Ascending aorta (tissue), 2 donors: ENCODE measurements at regions not wholly inside any gene's neighbourhood (a gene's known extent, or its start where the extent isn't known, plus 50 kb on each side); places are given as distances from the start of the nearest gene placed in this dataset.

ENCODE experiments used
- DNase-seq, 2 donors: peaks; one replicate each; pipeline ENCODE4 v3.0.0-alpha.2; 2019; ENCODE audit warnings: low spot score in 2 of 2
- H3K27ac ChIP-seq, 2 donors: fragments of 200-600 bp; sonication (generic); one replicate each; pipeline ENCODE4 v1.5.1; 2016 to 2017; ENCODE audit warnings: mild to moderate bottlenecking in 1 of 2
- H3K27me3 ChIP-seq: fragments of 200-600 bp; sonication (generic); one replicate; pipeline ENCODE4 v1.5.1; 2017
- H3K36me3 ChIP-seq, 2 donors: fragments of 200-600 bp; sonication (generic); one replicate each; pipeline ENCODE4 v1.5.1; 2016
- H3K4me1 ChIP-seq, 2 donors: fragments of 200-600 bp; sonication (generic); one replicate each; pipeline ENCODE4 v1.5.1; 2016 to 2017; ENCODE audit warnings: mild to moderate bottlenecking in 1 of 2
- H3K4me3 ChIP-seq, 2 donors: fragments of 200-600 bp; sonication (generic); one replicate each; pipeline ENCODE4 v1.5.1; 2016 to 2017; ENCODE audit warnings: mild to moderate bottlenecking in 1 of 2
- H3K9me3 ChIP-seq, 2 donors: fragments of 200-600 bp; sonication (generic); one replicate each; pipeline ENCODE4 v1.5.1; 2016
- intact Hi-C: fragments of 100-400 bp; cut with DNase I; formaldehyde crosslinking; loops from one replicate; pipeline ENCODE4 v1.15.1; 2023
- TF ChIP-seq, protein P1 (sequence below), 3 experiments: fragments of 200-600 bp in 2 of 3; fragments of 450-650 bp in 1 of 3; sonication (generic) in 2 of 3; IDR thresholded peaks; one replicate each; pipeline ENCODE4 v1.5.1; 2016 to 2019; ENCODE audit warnings: antibody characterized with exemption in 3 of 3, mild to moderate bottlenecking in 1 of 3, moderate library complexity in 1 of 3

DNA sequence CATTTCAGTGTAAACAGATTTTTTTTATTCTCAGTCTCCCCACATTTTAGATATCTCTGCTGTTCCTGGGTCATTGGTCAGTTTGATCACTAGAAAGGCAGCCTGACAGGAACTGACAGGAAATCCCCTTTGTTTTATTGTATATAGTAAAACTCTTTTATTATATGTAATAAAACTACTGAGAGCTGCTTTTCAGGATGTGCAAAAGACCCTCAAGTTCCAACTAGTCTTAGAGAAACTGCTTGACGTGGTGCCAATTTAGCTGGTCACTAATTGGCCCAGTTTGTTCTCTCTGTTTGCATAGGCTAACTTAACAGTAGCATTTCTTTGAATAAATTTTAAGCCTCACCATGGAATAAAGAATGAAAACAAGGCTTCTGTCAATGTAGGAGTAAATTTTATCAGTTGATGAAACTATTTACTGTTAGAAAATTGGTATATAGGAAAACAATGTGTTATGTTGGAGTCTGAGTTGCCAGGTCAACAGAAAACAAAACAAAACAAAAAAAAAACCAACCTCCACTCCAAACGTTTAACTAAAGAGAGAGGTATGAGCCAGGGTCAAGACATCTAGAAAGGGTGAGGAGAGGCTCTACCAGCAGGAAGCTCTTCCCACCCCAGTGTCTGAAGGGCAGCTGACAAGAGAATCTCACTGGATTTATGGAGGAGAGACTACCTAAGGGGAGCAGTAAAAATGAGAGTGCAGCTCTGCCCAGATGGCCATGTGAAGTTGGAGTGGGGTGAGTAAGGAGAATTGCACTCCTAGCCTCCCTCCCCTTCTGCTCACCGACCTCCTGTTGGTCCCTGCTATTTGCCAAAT lies 184.6 kb downstream of the ST6GAL2 start:
- TF ChIP-seq, protein P1, sequence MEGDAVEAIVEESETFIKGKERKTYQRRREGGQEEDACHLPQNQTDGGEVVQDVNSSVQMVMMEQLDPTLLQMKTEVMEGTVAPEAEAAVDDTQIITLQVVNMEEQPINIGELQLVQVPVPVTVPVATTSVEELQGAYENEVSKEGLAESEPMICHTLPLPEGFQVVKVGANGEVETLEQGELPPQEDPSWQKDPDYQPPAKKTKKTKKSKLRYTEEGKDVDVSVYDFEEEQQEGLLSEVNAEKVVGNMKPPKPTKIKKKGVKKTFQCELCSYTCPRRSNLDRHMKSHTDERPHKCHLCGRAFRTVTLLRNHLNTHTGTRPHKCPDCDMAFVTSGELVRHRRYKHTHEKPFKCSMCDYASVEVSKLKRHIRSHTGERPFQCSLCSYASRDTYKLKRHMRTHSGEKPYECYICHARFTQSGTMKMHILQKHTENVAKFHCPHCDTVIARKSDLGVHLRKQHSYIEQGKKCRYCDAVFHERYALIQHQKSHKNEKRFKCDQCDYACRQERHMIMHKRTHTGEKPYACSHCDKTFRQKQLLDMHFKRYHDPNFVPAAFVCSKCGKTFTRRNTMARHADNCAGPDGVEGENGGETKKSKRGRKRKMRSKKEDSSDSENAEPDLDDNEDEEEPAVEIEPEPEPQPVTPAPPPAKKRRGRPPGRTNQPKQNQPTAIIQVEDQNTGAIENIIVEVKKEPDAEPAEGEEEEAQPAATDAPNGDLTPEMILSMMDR (IDR thresholded peaks at IDR 0.05) = no peak
- Histone ChIP-seq H3K4me3 (no peak overlapping the region), H3K36me3 (no peaks in the 10 kb centered on the region), H3K4me1 (no peaks in the 10 kb centered on the region), H3K9me3 (no peaks in the 10 kb centered on the region), H3K27ac (no peak overlapping the region), H3K27me3 (no peaks in the 10 kb centered on the region)
- DNase-seq = no peak
- intact Hi-C loops = no loop called here

DNA sequence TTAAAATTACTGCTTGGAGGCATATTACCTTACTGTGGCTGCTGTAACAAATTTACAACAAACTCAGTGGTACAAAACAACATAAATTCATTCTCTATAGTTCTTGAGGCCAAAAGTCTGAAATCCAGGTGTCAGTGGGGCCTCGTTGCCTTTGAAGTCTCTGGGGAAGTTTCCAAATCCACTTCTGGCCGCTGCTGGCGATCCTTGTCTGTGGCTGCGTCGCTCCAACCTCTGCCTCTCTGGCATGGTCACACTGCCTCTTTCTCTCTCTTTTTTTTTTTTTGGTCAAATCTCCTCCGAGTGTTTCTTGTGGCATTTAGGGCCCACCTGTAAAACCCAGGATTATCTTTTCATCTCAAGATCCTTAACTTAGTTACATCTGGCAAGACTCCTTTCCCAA lies 182.8 kb downstream of the ST6GAL2 start:
- H3K27ac ChIP-seq = no peak overlapping the region
- no peaks in the 10 kb centered on the region for H3K36me3 ChIP-seq
- H3K9me3 ChIP-seq = no peaks in the 10 kb centered on the region
- no peak overlapping the region for H3K4me3 ChIP-seq
- no peak for DNase-seq
- intact Hi-C loops = no loop called here
- TF ChIP-seq, protein P1 (IDR thresholded peaks at IDR 0.05) = no peak
- H3K4me1 ChIP-seq = no peaks in the 10 kb centered on the region
- no peaks in the 10 kb centered on the region for H3K27me3 ChIP-seq

DNA sequence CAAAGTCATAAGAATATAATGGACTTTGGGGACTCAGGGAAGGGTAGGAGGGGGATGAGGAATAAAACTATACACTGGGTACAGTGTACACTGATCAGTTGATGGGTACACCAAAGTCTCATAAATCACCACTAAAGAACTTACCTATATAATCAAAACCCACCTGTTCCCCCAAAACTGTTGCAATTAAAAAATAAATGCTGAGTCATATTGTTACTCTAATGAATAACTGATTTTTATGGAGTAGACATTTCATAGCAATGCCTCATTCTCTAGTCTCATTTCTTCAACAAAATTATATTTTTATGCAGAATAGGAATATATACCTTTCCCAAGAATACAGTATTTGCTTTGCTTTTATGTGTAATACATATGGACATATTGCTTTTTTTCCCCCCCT lies 181.2 kb downstream of the ST6GAL2 start:
- Histone ChIP-seq H3K4me3 (no peak overlapping the region), H3K9me3 (no peaks in the 10 kb centered on the region), H3K27me3 (no peaks in the 10 kb centered on the region), H3K36me3 (no peaks in the 10 kb centered on the region), H3K4me1 (no peaks in the 10 kb centered on the region), H3K27ac (no peak overlapping the region)
- no peak for DNase-seq
- intact Hi-C loops = no loop called here
- TF ChIP-seq, protein P1 (IDR thresholded peaks at IDR 0.05) = no peak

DNA sequence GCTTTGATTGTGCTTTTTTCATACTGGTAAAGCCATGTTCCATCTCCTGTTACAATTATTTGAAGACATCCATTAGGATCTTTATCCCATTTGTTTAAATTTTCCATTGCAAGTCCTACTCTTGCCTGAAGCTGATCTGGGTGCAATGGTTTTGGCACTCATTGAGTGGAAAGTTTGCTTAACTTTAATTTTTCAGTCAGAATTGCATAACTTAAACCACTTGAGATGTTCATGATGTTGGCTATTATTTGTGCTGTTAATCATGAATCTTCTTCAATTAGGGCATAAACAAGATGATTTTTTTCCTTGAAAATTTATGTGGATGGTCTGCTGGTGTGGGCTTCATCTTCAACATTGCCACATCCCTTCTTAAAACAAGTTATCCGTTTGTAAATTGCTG lies 180.1 kb downstream of the ST6GAL2 start:
- H3K36me3 ChIP-seq = no peaks in the 10 kb centered on the region

DNA sequence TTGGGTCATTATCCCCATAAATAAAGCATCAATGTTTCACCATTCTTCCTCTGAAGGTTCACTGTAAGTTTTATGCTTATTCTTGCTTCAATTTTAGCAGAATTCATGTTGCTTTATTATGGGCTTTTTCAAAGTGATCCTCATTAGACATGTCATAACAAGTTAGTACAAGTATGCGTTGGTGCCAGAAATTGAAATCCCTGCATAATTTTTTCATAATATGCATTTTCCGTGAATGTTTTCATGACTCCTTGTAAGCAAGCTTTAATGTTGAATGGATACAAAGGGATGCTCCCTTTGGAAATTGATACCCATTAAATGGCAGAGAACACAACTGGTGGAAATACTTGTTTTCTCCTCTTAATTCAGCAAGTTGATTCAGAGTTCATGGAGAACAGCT lies 179.7 kb downstream of the ST6GAL2 start:
- Histone ChIP-seq H3K36me3 (no peaks in the 10 kb centered on the region), H3K4me3 (no peak overlapping the region), H3K9me3 (no peaks in the 10 kb centered on the region), H3K27me3 (no peaks in the 10 kb centered on the region), H3K4me1 (no peaks in the 10 kb centered on the region), H3K27ac (no peak overlapping the region)
- DNase-seq = no peak
- TF ChIP-seq, protein P1 (IDR thresholded peaks at IDR 0.05) = no peak
- intact Hi-C loops = no loop called here

More for the DNA sequence above, 180.1 kb downstream of the ST6GAL2 start:
- H3K9me3 ChIP-seq = no peaks in the 10 kb centered on the region
- H3K27me3 ChIP-seq = no peaks in the 10 kb centered on the region
- H3K4me3 ChIP-seq = no peak overlapping the region
- TF ChIP-seq, protein P1 (IDR thresholded peaks at IDR 0.05) = no peak
- no peak for DNase-seq
- H3K4me1 ChIP-seq = no peaks in the 10 kb centered on the region
- intact Hi-C loops = no loop called here
- H3K27ac ChIP-seq = no peak overlapping the region
